ENCODE measurements at regions not wholly inside any gene's neighbourhood (a gene's known extent, or its start where the extent isn't known, plus 50 kb on each side); places are given as distances from the start of the nearest gene placed in this dataset.

DNA sequence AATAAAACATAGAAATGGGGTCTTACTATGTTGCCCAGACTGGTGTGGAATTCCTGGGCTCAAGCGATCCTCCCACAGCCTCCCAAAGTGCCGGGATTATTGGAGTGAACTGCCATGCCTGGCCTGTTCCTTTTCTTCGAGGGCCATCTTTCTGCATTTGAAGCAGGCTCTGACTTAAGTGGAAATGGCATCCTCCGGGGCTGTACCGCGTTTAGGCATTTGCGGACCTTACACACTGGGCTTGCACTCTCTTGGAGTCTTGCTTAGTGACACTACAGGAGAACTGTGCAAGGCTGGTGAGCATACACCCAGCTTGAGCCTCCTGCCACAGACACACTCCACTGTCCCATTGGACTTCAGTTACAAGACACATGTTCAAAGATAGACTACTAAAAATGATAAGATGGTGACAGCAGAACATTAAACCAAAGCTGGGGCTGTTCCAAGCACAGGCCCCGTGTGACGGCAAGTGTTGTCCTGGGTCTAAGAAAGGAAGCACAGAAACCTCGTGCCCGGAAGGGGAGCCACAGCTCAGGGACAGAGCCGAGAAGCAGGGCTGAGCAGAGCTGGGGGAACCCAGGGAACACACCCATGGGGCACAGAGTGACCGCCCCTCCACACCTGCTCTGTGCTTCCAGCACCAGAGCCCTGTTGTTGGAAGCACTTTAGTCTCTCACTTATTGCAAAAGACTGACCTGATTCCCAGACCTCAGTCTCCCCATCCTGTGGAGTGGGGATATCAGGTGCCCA lies 59.0 kb upstream of the SHANK2 start:
- DNase-seq (ENCODE audit: low read depth, low spot score): no peak

DNA sequence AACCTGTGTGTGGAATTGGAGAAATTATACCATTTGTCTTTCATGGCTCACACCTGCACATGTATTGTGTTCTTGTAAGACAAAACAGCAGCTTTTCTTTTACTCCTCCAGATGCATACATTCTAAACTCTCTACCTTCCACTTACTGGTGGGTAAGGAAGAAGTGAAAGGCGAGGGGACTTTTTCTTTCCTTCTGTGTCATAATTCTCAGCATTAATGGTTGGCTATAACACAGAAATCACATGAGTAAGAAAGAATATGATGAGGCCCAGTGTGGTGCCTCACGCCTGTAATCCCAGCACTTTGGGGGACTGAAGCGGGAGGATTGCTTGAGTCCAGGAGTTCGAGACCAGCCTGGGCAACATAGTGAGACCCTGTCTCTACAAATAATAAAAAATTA lies 57.8 kb upstream of the SHANK2 start:
- DNase-seq (ENCODE audit: low read depth, low spot score): no peak

DNA sequence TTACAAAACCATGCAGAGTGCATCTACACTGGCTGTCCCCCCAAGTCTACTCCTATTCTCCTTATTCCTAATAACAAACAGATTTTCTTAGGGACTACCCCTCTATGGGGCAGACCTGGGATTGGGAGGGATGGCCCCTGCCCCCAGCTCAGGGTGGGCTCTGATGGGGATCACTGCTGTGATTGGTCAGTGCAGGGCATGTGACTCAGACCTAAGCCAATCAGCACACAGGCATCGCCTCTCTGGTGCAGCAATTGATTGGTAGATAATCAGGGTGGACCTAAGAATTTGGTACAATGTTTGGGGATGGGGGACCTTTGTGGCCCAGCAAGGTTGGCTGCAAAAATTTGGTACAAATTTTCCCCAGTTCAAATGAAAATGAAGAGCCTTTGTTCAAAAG lies 57.2 kb upstream of the SHANK2 start:
- DNase-seq (ENCODE audit: low read depth, low spot score): no peak

DNA sequence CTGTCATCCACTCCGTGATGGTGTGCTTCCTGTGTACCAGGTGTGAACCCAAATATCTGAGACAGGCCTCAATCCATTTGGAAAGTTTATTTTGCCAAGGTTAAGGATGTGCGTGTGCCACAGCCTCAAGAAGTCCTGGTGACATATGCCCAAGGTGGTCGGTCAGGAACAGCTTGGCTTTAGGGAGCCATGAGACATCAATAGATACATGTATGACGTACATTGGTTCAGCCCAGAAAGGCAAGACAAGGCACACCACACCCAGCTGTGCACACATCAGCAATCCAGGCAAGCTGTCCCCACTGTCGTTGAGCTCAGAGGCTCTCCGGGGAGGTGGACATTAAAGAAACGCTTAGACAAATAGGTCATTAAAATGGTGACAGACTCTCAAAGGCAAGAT lies 56.8 kb upstream of the SHANK2 start:
- no peak for DNase-seq (ENCODE audit: low read depth, low spot score)

DNA sequence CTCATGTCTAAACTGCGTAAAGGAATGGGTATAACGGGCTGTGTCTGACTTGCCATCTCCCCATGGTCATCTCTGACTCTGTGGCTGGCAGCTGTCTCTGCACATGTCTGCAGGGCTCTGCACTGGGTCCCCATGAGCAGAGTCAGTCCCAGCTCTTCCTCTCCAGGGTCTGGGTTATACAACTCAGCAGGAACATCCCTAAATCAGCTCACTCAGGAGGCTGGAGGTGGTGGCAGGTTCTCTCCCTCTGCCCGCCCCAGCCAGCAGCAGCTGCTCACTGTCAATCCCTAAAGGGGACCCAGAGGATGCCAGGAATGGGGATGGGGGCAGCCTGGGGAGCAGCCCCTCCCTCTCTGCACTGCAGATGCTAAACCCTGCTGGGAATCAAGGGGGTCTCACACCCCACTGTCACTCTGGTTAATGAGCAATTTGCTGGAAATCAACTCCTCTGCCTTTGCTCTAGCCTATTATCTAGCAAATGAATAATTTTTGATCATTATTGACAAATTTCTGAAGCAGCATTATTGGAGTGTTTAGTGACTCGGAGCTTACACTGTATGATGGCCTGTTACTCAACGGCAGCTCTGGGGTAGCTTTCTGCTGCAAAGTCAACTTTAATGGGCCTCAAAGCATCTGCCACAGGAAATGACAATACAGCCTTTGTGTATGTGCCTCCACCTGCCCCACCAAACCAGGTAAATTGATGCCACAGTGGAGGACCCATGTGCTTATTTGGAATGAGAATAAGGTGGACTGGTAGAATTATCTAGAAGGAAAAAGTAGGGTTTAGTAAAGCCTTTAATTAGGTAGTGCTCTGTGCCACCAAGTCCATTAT lies 55.7 kb upstream of the SHANK2 start:
- no peak for DNase-seq (ENCODE audit: low read depth, low spot score)

DNA sequence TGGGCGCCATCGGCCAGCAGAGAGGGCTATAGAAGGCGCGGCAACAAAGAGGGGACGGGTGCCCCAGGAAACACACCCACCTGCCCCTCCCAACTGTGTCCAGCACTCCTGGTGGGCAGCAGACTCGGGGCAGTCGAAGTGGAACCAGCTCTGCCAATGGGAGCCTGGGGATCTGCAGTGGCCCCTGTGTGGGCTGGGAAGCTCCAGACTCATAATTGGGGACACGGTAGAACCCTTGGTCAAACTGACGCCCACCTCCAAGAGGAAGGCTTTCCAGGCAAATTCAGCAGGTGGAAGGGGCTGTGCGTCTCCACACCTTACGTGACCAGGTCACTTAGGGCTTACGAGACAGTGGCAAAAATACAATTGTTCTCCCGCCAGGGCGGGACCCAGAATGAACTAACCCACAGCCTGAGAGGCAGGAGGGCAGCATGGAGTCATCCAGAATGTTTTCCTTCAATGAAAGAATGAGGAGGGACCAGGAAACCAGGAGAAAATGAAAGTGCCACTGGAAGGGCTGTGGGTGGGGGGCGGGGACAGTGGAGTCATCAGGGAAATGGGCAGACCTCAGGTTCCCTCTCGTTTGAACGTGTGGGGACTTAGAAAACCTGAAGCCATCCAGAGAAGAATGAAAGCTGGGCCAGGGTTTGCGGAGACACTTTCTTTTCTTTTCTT lies 53.2 kb upstream of the SHANK2 start:
- no peak for DNase-seq (ENCODE audit: low read depth, low spot score)

DNA sequence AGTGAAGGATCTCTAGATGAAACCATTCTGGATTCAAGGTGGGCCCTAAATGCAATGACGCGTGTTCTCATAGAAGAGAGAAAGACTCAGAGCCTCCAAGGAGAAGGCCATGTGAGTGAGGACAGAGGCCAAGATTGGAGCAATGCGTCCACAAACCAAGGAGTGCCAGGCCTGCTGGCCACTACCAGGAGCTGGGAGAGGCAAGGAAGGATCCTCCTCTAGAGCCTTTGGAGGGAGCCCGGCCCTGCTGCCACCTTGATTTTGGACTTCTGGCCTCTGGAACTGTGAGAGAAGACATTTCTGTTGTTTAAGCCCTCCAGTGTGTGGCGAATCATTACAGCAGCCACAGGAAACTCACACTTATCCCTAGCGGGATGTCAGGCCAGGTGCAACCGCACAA lies 52.7 kb upstream of the SHANK2 start:
- no peak for DNase-seq (ENCODE audit: low read depth, low spot score)

DNA sequence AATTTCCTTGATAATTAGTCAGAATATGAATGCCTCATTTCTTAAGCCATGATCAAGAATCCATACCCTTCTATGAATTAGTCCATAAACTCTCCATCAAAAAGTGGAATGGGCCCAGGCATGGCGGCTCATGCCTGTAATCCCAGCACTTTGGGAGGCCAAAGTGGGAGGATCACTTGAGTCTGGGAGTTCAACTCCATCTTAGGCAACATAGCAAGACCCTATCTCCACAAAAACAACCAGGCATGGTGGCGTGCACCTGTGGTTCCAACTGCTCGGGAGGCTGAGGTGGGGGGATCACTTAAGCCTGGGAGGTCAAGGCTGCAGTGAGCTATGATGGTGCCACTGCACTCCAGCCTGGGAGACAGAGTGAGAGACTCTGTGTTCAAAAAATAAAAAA lies 52.1 kb upstream of the SHANK2 start:
- no peak for DNase-seq (ENCODE audit: low read depth, low spot score)

DNA sequence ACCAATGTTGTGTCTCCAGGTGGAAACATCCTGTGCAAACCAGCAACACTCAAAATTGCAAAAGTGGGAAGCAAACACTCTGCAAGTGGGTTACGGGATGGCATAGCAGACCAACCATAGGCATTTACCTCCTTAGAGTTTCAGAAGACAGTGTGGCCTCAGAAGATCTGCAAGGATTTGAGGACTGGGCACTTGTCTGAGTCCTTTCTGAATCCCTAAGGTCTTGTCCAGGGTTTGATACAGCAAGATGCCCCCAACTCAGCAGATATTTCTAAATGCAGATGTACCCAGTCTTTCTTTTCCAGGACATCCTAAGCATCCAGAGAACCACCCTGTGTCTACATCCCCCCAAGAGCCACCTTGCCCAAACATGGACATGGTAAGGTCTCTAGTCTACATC lies 51.7 kb upstream of the SHANK2 start:
- no peak for DNase-seq (ENCODE audit: low read depth, low spot score)

DNA sequence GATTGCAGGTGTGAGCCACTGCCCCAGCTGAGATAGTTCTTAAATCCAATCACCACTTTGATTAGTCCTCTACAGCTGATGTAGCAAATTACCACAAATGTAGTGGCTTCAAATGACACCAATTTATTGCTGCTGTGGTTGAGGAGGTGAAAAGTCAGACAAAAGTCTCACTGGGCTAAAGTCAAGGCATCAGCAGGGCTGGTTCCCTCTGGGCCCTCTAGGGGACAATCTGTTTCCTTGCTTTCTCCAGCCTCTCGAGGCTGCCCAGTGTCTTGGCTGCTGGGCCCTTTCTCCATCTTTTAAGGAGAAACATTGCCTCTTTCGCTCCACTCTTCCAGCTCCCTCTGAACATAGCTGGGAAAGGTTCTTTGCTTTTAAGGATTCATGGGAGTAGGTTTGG lies 50.5 kb upstream of the SHANK2 start:
- no peak for DNase-seq (ENCODE audit: low read depth, low spot score)

DNA sequence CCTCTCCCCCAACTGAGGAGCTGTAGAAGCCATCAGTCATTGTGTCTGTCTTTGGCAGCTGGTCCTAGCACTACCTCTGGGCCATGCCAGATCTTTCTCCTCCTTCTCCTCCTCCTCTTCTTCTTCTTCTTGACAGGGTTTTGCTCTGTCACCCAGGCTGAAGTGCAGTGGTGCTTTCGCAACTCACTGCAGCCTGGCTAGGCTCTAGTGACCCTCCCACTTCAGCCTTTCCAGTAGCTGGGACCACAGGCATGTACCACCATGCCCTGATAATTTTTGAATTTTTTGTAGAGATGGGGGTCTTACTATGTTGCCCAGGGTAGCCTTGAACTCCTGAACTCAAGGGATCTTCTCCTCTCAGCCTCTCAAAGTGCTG lies 50.1 kb upstream of the SHANK2 start:
- no peak for DNase-seq (ENCODE audit: low read depth, low spot score)

All from ELF-1 (cell line).